ENCODE measurements at regions not wholly inside any gene's neighbourhood (a gene's known extent, or its start where the extent isn't known, plus 50 kb on each side); places are given as distances from the start of the nearest gene placed in this dataset.

GRCh38 chr11:121899520-121899919 lies 216.5 kb downstream of the BLID start:
- TF ChIP-seq CTCF (IDR thresholded peaks at IDR 0.05) (no peak), POLR2A (IDR thresholded peaks at IDR 0.05) (no peak)

Data from adrenal gland (tissue), 5 donors.